IPS-NIHi11 (cell line): ENCODE measurements at regions not wholly inside any gene's neighbourhood (a gene's known extent, or its start where the extent isn't known, plus 50 kb on each side); places are given as distances from the start of the nearest gene placed in this dataset.
"Not testable (repeated sequence)": the region's sequence is repeated elsewhere in the genome, so short reads cannot be mapped to it uniquely, and the experiment has no call there.

Source experiments
- DNase-seq: peaks from one replicate; pipeline ENCODE4 v3.0.0; 2012; ENCODE audit warnings: mixed read lengths, low spot score

DNA sequence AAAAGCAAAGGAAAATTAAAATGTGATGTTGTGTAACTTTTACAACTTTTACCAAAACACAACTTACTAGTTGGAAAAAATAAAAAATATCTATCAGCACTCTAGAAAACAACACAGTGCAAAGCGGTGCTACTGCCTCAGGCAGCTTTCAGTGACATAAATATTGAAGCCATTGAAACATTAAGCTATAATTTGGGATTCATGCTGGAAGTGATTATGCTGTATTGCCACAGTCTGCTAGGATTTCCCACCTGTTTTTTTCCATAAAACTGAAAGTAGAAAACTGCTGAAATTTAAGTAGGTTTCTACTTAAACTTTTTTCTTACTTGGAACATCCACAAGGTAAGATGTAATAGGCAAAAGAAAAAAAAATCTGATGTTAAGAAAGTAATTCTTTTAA is 674.4 kb downstream of the KCNT2 start:
- no peak for DNase-seq

DNA sequence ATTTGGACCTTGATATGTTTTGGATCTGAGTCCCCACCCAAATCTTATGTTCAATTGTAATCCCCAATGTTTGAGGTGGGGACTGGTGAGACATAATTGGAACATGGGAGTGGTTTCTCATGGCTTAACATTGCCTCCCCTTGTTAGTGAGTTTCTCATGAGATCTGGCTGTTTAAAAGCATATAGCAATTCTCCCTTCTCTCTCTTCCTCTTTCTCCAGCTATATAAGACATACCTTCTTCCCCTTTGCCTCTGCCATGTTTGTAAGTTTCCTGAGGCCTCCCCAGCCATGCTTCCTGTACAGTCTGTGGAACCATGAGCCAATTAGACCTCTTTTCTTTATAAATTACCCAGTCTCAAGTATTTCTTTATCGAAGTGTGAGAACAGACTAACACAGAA is 692.4 kb downstream of the KCNT2 start:
- no peak for DNase-seq

GRCh38 chr1:195909061-195909460 is 699.2 kb downstream of the KCNT2 start:
- DNase-seq: no peak

GRCh38 chr1:195908121-195908520 is 700.1 kb downstream of the KCNT2 start:
- DNase-seq: no peak

DNA sequence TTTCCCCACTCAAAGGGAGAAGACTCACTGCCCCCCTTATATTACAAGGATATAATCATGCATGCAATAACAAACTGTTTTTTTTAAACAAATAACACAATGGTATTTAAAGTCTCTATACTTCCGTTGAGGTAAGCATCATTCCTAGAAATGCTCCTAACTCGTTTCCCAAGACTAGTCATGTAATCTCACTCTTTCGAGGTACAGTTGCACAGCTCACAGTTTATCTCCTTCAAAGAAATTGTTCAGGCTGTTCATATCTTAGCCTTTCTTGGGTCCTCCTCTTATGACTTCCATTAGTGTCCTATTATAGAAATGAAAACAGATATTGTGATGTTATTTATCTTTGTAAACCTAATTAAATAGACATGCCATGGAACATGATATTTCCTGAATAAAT is 705.0 kb downstream of the KCNT2 start:
- no peak for DNase-seq

DNA sequence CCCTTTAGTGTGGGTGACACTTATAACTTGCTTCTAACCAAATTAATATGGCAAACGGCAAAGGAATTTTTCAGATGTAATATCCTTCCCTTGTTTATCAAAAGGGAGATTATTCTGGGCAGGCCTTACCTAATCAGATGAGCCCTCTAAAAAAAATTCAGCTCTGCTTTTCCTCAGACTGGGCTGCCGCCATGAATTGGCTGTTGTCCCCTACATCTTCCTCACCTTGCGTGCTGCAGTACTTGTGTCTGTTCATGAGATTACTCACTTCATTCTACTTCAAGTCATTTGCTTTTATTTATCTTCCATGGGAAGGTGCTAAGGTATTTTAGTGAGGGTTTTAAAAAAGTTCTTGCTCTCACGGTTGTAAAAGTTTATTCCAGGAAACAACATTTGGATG is 705.5 kb downstream of the KCNT2 start:
- no peak for DNase-seq

- DNase-seq: no peak
These were observed 708.4 kb downstream of the KCNT2 start for GRCh38 chr1:195899762-195900352.

DNA sequence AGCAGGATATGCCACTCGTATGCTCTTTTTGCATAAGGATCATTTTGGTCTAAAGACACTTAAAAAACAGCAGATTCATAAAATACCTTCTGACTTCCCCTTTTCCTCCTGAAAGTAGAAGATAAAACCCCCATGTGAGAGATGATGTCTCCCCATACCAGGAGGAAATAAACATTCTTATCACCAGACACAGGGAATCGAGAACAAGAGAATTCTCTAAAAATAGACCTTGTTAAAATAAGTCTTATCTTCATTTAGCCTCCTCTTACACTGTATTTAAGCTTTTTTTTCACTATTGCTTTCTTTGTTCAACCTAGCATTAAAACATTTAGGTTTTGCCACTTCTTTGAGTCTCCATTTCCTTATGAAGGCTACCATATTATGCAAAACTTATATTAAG is 709.3 kb downstream of the KCNT2 start:
- DNase-seq: no peak

GRCh38 chr1:195898373-195898772 is 709.9 kb downstream of the KCNT2 start:
- DNase-seq: no peak

DNA sequence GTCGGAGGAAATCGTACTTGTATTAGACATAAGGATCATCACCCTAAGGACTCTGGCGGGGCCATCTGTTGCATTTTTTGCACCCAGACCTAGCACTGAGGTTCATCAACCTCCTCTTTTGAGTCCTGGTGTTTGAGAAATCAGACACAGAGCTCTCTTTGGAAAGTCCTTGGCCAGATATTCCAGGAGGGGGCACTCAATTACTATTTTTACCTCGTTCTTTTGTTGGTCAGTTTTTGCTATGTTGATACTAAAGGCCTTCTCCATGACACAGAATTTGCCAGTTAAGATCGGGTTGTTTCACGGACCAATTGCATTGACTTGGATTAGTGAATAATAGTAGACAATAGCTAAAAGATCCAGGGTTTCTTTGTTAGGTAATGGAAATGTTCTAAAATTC is 711.2 kb downstream of the KCNT2 start:
- DNase-seq: no peak

- DNase-seq: no peak
These were observed 713.8 kb downstream of the KCNT2 start for GRCh38 chr1:195894411-195894810.

DNA sequence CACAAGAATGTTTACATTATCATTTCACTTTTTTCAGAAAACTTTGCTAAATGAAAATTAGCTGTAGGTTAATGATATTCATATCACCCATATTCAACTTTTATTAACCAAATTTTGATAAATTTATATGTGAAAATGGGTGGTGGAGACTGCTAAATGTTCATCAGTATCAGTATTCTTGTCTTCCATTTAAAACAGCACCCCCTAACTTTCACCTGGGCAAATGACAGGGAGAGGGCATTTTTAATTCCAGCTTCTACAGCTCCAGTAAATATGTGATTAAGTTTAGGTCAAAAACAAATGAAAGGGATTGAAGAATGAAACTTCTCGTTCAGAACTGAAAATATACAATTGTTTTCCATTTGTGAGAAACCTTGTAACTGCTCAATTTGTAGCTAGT is 722.2 kb downstream of the KCNT2 start:
- no peak for DNase-seq

DNA sequence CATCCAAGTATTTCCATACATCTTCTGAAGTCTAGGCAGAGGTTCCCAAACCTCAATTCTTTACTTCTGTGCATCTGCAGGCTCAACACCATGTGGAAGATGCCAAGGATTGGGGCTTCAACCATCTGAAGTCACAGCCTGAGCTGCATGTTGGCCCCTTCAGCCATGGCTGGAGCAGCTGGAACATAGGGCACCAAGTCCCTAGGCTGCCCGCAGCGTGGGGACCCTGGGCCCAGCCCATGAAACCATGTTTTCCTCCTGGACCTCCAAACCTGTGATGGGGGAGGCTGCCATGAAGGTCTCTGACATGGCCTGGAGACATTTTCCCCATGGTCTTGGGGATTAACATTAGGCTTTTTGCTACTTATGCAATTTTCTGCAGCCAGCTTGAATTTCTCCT is 729.8 kb downstream of the KCNT2 start:
- no peak for DNase-seq

- DNase-seq: no peak
These were observed 731.4 kb downstream of the KCNT2 start for GRCh38 chr1:195876792-195877191.

DNA sequence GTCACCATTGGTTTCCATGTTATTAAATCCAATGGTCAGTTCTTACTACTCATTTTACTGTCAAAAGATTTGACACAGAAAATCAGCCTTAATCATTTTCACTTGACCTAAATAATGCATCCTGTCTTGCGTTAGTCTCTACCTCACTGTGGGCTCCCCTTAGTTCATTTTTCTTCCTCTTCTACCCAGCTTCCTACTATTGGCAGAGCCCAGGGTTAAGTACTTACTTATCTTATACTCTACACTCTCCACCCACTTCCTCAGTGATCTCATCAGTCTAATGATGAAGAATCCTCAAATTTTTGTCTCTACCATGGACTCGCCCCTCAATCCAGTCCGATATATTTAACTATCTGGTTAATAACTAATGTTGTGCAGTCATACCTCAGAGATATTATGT is 735.9 kb downstream of the KCNT2 start:
- no peak for DNase-seq

DNA sequence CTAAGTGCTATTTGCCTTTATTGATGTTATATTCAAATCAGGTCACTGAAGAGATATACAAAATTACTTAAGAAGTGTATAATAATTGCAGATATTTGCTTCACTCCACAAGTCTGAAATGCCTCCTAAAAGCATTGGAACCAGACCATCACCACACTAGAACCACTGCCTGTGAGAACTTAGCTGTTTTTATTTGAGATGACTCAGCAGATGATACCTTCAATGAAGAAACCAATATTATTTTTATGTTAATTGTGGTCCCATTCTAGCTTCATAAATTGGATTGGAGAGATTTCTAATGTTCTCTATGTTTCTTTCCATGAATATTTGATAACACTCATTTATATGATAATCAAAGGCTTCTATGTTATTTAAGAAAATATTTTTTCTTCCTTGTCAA is 740.6 kb downstream of the KCNT2 start:
- no peak for DNase-seq

DNA sequence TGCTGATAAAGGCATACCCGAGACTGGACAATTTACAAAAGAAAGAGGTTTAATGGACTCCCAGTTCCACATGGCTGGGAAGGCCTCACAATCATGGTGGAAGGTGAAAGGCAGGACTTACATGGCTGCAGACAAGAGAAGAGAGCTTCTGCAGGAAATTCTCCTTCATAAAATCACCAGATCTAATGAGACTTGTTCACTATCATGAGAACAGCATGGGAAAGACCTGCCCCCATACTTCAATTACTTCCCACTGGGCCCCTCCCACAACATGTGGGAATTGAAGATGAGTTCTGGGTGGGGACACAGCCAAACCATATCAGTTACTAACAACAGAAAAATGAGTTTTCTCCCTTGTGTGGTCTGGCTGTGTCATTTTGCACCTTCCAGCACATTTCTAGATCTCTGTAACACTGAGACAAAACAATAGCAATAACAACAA is 741.4 kb downstream of the KCNT2 start:
- DNase-seq: no peak

- no peak for DNase-seq
These were observed 742.0 kb downstream of the KCNT2 start for GRCh38 chr1:195866091-195866780.

- no peak for DNase-seq
These were observed 756.4 kb downstream of the KCNT2 start for GRCh38 chr1:195851804-195852203.

GRCh38 chr1:195851016-195851601 is 757.1 kb downstream of the KCNT2 start:
- no peak for DNase-seq

- no peak for DNase-seq
These were observed 759.1 kb downstream of the KCNT2 start for GRCh38 chr1:195849180-195849579.

DNA sequence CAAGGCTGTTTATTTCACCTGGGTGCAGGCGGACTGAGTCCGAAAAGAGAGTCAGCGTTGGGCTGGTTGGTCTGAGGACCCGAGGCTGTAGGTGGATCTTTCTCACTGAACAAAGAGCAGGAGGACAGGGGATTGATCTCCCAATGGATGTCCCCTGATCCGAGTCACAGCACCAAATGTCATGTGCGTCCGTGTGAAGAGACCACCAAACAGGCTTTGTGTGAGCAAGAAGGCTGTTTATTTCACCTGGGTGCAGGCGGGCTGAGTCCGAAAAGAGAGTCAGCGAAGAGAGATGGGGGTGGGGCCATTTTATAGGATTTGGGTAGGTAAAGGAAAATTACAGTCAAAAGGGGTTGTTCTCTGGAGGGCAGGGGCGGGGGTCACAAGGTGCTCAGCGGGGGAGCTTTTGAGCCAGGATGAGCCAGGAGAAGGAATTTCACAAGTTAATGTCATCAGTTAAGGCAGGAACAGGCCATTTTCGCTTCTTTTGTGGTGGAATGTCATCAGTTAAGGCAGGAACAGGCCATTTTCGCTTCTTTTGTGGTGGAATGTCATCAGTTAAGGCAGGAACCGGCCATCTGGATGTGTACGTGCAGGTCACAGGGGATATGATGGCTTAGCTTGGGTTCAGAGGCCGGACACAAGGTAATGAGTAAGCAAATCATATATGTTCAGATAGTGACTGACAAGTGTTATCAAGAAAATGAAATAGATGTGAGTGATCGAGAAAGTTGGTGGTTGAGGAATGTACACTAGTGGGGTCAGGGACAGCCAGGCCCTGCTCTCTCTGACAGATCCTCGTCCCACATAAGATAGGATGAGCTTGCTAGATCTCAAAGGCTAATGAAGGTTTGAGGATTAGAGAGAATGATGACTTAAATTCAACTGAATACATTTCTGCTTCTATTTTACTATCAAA is 760.0 kb downstream of the KCNT2 start:
- not testable (repeated sequence) for DNase-seq

DNA sequence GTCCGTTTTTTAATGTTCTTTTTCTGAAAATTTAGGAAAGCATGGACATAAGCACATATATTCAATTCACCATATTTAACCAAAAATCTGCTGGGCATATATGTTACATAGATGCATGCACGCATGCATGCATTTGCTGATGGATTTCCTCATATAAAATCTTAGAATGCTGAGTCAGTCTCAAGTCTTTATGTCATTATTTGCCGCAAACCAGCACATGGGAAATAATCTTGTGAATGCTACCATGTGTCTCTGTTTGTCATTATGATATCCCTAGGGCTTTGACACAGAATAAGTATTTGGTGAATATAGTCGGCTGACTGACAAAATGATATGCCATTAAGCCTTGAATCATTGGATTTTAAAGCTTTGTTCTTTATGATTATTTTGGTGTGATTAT is 776.5 kb downstream of the KCNT2 start:
- no peak for DNase-seq
